NCI-H82 (cell line): ENCODE measurements at regions not wholly inside any gene's neighbourhood (a gene's known extent, or its start where the extent isn't known, plus 50 kb on each side); places are given as distances from the start of the nearest gene placed in this dataset.
"Not testable (repeated sequence)": the region's sequence is repeated elsewhere in the genome, so short reads cannot be mapped to it uniquely, and the experiment has no call there.

Experiments
- DNase-seq: peaks from one replicate; lab custom pipeline; 2025; lab: John Stamatoyannopoulos, UW

DNA sequence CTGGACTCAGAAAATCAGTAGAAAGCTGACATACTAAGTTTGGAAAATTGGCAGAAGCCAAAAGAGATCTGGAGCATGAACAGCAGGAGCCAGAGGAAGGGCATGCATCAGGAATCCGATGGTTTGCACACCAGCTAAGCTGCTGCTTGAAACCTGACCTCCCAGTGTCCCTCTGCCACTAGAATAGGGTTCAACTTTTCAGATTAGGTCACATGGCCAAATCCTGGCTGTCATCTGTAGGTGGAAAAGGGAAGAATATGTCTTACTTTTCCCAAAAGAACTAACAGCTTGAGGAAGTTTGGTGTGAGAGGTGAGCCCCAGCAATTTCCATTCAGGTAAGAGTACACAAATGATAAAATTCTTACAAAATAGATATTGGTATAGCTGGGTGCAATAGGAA lies 732.6 kb downstream of the RERGL start:
- no peak for DNase-seq

DNA sequence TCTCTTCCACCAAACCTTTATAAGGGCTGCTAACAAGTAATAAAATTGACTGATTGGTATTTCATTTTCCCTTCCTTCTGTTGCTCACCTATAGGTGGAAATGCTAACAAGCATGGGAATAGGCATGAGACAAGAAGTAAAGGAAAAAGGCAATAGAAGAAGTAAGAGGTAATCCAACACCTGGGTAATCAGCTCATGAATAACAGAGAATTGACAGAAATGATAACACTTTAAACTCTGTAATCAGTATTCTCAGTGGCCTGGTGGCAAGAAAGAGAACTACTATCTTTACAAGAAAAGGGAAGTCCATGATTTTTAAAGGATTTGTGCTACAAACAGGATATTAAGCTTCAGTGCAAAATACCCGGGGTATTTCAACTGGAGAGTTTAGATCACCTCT lies 737.8 kb downstream of the RERGL start:
- DNase-seq = no peak

DNA sequence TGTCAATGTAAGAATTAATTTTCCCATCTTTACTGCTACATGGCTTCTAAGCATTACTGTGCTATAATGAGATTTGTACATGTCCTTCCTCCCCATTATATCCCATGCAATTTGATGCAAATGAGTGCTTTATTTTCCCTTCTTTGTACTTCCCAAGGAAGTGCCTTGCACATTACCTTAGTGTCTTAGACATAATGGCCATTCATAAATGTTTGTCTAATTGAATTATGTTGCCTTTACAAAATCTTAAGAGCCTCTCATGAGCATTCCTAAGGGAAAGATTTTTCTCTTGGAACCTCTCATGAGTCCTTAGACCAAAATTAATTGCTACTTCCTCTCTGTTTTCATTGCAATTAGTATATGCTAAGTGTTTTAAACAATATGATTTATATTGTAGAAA lies 741.7 kb downstream of the RERGL start:
- DNase-seq = no peak

GRCh38 chr12:17344649-17345048 lies 738.7 kb upstream of the LMO3 start:
- no peak for DNase-seq

GRCh38 chr12:17342381-17342961 lies 736.5 kb upstream of the LMO3 start:
- DNase-seq = peak; percentile 82

DNA sequence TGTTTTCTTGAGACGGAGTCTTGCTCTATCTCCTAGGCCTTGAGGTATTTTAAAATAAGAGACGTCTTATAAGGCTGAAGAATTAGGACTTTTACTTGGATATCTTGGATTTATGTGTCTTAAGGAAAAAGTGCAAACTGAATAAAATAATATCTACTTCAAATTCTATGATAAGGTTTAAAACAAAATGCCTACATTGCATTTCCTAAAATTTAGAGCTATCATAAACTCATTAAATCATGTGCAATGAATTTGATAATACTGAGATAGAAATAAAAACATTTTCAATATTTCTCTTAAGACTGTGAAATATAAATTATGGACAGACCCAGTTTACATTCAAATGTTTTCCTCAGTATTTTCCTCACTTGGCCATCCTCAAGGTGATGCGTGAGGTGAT lies 729.5 kb upstream of the LMO3 start:
- DNase-seq = no peak

DNA sequence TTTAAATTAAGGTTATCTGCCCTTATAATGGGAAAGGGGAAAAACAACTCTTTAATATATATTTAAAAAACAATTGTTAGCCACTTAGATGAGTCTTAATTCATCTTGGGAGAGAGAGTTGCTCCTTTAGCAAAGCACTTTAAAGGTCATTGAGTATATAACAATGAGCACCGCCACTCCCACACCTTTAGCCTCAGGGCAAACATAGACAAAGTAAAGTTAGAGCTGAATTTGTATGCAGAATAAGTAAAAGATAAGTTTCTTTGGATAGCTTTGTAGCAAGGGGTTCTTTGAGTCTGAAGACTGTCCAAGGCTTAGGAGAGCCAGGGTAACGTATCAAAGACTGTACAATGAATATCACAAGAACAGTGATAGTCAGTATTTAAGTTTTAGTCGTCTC lies 728.8 kb upstream of the LMO3 start:
- DNase-seq = no peak

- DNase-seq = no peak
These were observed 727.3 kb upstream of the LMO3 start for GRCh38 chr12:17333287-17333686.

DNA sequence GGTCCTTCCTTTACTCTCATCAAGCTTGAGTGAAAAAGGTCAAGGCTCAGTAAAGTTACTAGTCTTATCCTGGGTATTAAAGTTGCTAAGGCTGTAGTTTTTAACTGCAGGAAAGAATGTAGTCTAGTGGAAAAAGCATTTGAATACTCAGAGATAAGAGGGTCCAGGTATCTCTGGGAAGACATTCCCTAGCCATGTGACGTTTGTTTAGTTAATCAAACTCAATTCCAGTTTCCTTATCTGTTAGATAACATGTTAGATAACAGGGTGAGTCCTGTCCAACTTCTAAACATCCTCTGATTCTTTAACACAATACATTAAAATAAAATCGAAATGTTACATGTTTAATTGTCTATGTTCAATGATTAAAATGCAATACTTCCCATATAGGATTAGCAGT lies 720.7 kb upstream of the LMO3 start:
- DNase-seq = no peak

DNA sequence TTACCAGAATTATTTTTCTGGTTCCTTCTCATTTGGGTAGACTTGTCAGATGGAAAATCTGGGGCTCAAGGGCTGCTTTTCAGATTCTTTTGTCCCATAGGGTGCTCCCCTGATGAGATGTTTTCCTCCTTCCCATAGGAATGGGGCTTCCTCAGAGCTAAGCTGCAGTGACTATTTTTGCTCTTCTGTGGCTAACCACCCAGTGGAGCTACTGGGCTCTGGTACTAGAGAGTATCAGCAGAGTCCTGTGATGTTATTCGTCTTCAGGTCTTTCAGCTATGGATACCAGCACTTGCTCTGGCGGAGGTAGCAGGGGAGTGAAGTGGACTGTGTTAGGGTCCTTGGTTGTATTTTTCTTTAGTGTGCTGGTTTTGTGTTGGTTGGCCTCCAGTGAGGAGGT lies 716.1 kb upstream of the LMO3 start:
- DNase-seq = no peak

GRCh38 chr12:17304503-17305347 lies 698.8 kb upstream of the LMO3 start:
- no peak for DNase-seq

GRCh38 chr12:17302001-17302400 lies 696.0 kb upstream of the LMO3 start:
- no peak for DNase-seq

DNA sequence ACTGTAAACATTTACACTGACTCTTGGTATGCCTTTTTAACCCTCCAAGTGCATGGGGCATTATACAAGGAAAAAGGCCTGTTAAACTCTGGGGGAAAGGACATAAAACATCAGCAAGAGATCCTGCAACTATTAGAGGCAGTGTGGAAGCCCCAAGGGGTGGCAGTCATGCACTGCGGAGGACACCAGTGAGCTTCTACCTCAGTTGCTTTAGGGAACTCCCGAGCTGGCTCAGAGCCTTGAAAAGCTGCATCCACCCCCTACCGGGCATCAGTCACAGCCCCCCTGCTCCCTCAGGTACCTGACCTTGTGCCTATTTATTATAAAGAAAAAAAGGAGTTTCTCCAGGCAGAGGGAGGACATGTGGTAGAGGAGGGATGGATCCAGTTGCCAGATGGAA lies 695.6 kb upstream of the LMO3 start:
- DNase-seq = peak; percentile 19

DNA sequence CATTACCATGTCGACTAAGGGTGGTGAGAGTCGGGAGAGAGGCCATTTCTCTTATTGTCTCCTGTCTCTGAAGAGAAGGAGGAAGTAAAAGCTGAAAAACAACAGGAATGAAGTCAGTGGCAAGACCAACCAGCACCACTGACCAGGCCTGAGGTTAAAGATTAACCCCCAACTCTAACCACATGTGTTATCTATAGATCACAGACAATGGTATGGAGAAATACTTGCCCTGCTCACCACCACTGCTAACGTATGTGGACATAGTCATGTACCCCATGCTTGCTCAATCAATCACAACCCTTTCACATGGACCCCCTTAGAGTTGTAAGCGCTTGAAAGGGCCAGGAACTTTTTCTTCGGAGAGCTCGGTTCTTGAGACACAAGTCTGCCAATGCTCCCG lies 690.9 kb upstream of the LMO3 start:
- DNase-seq = no peak

DNA sequence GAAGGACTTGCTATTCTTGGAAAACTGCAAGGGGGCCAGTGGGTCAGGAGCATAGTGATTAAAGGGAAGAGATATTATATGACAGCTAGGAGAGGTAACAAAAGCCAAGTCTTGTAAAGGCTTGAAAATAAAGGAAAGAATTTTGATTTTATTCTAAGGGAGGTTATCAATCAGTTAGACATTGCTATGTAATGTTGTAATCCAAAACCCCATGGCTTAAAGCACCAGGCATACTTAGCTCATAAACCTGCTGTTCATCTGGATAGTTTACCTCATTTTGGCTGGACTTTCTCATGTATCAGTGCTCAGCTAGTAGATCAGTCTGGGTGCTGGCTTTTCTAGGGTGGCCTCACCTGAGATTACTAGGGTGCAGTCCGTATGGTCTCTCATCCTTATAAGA lies 680.9 kb upstream of the LMO3 start:
- DNase-seq = no peak

- DNase-seq = no peak
These were observed 678.9 kb upstream of the LMO3 start for GRCh38 chr12:17284873-17285272.

DNA sequence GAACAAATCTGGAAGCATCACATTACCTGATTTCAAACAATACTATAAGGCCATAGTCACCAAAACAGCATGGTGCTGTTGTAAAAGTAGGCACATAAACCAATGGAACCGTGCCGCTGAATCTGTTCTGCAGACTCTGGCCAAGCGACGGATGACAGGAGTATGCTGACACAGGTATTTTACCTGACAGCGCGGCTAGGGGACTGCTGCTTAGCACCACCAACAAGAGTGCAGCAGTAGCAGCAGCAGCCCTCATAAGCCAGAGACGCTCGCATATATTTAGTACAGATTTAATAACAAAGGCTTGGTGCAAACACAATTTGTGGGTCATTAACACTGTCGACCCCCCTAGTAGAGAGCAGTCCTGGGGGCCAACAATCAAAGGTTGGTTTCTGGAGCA lies 677.6 kb upstream of the LMO3 start:
- DNase-seq = no peak

DNA sequence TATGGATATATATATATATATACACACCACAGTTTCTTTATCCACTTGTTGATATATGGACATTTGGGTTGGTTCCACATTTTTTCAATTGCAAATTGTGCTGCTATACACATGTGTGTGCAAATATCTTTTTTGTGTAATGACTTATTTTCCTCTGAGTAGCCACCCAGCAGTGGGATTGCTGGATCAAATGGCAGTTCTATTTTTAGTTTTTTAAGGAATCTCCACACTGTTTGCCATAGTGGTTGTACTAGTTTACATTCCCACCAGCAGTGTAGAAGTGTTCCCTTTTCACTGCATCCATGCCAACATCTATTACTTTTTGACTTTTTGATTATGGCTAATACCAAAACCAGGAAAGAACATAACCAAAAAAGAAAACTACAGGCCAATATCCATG lies 676.2 kb upstream of the LMO3 start:
- DNase-seq = not testable (repeated sequence)

- peak; percentile 26 for DNase-seq
These were observed 673.0 kb upstream of the LMO3 start for GRCh38 chr12:17278946-17279345.

GRCh38 chr12:17276196-17276595 lies 670.2 kb upstream of the LMO3 start:
- no peak for DNase-seq

DNA sequence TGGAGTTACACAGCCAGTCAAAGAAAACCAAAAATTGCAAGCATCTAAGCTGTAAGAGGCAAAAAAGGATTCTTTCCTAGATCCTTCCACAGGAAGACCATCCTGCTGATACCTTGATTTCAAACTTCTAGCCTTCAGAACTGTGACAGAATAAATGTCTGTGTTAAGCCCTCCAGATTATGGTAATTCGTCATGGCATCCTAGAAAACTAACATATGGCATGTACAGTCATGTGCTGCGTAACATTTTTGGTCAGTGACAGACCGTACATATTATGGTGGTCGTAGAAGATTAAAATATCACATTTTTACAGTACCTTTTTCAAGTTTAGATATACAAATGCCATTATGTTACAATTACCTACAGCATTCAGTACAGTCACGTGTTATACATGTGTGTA lies 660.9 kb upstream of the LMO3 start:
- peak; percentile 18 for DNase-seq

DNA sequence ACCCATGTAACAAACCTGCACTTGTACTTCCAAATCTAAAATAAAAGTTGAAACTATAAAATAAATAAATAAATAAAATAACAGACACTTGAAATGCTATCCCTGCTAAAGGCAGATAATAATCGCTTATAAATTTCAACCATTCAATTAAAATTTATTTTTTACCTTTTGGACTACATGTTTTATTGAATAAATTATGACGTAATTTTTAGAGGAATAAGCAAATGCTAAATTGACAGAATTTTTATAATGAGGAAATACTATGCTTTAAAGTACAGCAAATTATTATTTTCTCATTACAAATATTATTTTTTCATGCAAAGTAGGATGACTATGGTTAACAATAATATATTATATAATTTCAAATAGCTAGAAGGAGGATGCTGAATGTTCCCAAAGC lies 658.6 kb upstream of the LMO3 start:
- no peak for DNase-seq

- no peak for DNase-seq
These were observed 633.9 kb upstream of the LMO3 start for GRCh38 chr12:17239874-17240273.

GRCh38 chr12:17235996-17236395 lies 630.0 kb upstream of the LMO3 start:
- peak; percentile 3 for DNase-seq
